ENCODE measurements at regions not wholly inside any gene's neighbourhood (a gene's known extent, or its start where the extent isn't known, plus 50 kb on each side); places are given as distances from the start of the nearest gene placed in this dataset.

DNA sequence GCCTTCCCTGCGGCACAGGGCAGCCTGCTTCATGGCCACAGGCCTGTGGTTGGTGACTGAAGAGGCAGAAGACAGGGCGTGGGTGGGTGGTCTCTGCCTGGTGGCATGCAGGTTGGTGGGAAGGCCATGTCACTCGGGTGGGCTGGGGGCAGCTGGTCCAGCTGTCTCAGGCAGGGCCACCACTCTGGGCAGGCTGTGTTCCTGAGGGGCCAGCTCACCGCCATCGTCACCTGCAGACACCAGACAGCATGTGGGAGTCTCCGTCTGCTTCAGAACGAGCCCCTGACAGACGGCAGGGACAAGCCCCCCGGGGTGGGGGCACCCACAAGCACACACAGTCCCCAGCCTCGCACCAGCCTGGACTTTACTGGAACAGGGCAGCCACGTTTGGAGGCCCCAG, 750.1 kb downstream of the BRD1 start:
- Mint-ChIP-seq H3K4me1 (ENCODE audit: low read depth) (no peaks in the 10 kb centered on the region), H3K27me3 (ENCODE audit: low read depth) (no peaks in the 10 kb centered on the region), H3K36me3 (ENCODE audit: insufficient read depth in 2 of 2) (no peaks in the 10 kb centered on the region), H3K9me3 (no peaks in the 10 kb centered on the region), H3K27ac (no peak overlapping the region), H3K4me3 (no peak overlapping the region)
- ATAC-seq (replicated peaks in 1 of 2) = no peak
- DNase-seq = no peak

DNA sequence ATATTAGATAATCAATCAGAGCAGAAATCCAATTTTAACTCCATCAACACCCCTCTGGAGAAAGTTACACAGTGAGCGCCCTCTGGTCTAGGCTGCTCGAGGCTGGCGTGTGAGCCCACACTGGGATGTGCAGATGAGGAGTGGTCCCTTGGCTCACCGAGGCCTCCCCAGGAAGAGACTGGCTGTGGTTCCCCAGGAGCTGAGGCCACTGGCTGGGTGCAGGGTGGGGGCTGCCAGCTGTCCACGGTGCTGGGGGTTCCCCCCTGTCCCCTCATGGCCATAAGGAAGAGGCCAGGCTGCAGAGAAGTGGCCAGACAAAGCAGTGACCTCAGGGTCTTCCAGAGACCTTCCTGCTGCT, 750.7 kb downstream of the BRD1 start:
- ATAC-seq (replicated peaks in 1 of 2) = no peak
- H3K36me3 Mint-ChIP-seq (ENCODE audit: insufficient read depth in 2 of 2) = no peaks in the 10 kb centered on the region
- no peak for DNase-seq
- no peaks in the 10 kb centered on the region for H3K27me3 Mint-ChIP-seq (ENCODE audit: low read depth)
- no peak overlapping the region for H3K4me3 Mint-ChIP-seq
- no peaks in the 10 kb centered on the region for H3K9me3 Mint-ChIP-seq
- no peaks in the 10 kb centered on the region for H3K4me1 Mint-ChIP-seq (ENCODE audit: low read depth)
- no peak overlapping the region for H3K27ac Mint-ChIP-seq

DNA sequence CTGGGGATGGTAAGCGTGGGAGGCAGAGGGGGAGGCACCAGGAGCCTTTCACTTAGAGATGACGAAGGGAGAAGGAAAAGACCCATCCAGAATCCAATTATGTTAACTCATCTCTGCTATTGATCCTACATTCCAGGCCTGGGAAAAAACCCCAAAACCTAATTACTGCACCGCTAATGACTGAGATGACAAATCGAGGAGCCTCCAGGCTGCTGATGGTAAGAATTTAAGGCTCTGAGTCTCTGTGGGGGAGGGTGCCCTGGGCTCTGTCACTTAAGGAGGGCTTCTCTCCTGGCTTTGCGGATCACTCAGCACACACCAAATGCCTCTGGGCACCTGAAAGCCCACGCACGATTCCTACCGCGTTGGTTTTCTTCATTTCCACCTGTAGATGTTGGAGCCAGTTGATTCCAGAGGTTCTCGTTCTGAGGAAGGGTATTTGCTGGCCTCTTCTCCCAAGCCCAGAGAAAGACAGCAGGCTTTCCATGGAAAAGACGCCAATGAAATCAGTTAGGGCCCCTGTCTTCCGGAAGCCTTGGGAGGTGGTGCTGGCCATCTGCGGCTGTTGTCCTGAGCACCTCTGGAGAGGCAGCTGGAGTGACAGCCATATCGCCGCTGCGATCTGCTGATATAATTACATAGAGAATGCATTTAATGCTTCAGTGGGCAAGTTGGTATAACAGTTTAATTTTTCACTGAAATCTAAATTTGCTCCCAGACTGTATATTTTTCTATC, 751.2 kb downstream of the BRD1 start:
- Mint-ChIP-seq H3K27me3 (ENCODE audit: low read depth) (no peaks in the 10 kb centered on the region), H3K36me3 (ENCODE audit: insufficient read depth in 2 of 2) (no peaks in the 10 kb centered on the region), H3K27ac (no peak overlapping the region), H3K9me3 (no peaks in the 10 kb centered on the region), H3K4me1 (ENCODE audit: low read depth) (no peaks in the 10 kb centered on the region), H3K4me3 (no peak overlapping the region)
- no peak for ATAC-seq (replicated peaks in 1 of 2)
- DNase-seq = no peak

DNA sequence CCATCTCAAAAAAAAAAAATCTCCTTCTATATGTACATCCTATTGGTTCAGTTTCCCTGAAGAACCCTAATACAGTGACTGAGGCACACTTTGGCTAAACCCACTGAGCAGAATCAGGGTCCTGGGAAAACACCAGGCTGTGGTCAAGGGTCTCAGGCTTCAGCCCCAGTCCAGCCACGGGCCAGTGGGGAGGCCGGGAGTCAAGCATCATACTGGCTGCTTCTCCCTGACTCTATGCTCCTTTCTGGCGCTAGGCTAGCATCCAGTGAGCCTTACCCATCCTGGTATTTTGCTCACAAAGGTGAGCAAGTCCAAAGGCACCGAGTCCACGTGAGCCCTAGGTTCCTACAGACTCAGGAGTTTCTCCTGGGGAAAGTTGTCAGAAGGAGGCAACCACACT, 752.5 kb downstream of the BRD1 start:
- H3K9me3 Mint-ChIP-seq = no peaks in the 10 kb centered on the region
- no peaks in the 10 kb centered on the region for H3K27me3 Mint-ChIP-seq (ENCODE audit: low read depth)
- H3K4me3 Mint-ChIP-seq = no peak overlapping the region
- H3K4me1 Mint-ChIP-seq (ENCODE audit: low read depth) = no peaks in the 10 kb centered on the region
- DNase-seq = no peak
- ATAC-seq (replicated peaks in 1 of 2) = no peak
- H3K27ac Mint-ChIP-seq = no peak overlapping the region
- no peaks in the 10 kb centered on the region for H3K36me3 Mint-ChIP-seq (ENCODE audit: insufficient read depth in 2 of 2)

DNA sequence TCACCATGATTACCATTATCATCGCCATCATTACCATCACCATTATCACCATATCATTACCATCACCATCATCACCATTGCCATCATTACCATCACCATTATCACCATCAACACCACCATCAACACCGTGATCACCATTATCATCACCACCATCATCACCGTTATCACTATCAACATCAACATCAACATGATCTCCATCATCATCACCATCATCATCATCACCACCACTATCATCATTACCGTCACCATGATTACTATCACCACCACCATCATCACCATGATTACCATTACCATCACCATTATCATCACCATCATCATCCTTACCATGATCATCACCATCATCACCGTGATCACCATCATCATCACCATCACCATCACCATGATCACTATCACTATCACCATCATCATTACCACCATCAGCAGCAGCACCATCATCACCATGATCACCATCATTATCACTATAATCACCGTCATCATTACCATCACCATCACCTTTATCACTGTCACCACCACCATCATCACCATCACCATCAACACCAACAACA, 753.7 kb downstream of the BRD1 start:
- Mint-ChIP-seq H3K36me3 (ENCODE audit: insufficient read depth in 2 of 2) (no peaks in the 10 kb centered on the region), H3K9me3 (no peaks in the 10 kb centered on the region), H3K4me1 (ENCODE audit: low read depth) (no peaks in the 10 kb centered on the region), H3K27me3 (ENCODE audit: low read depth) (no peaks in the 10 kb centered on the region), H3K4me3 (no peak overlapping the region), H3K27ac (no peak overlapping the region)
- no peak for DNase-seq
- no peak for ATAC-seq (replicated peaks in 1 of 2)

DNA sequence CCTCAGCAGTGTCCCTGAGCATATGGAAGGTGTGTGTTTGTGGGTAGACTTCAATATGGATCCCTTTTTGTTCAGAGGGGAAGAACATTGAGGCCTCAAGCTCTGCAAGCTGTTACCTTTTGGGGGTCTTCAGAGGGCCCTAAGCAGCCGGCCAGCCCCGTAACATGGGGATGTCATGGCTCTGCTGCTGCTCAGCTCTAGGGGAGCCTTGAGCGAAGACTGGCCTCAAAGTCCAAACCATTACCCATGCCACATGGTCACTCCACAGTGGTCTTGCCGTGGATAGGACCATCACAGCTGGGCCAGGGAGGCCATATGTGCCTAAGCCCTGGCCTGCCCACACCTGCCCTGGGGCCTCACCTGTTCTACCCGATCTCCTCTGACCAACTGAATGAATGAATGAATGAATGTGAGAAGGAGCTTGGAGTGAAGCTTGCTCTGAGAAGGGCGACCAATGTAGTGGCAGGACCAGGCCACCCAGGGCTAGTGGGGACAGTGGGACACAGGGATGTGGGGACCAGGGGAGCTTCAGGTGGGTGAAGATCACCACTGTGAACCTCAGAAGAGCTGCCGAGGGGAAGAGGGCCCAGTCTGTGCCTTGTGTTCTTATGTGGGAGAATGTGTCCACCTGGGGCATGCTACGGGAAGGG, 754.6 kb downstream of the BRD1 start:
- no peaks in the 10 kb centered on the region for H3K4me1 Mint-ChIP-seq (ENCODE audit: low read depth)
- no peak overlapping the region for H3K27ac Mint-ChIP-seq
- no peaks in the 10 kb centered on the region for H3K27me3 Mint-ChIP-seq (ENCODE audit: low read depth)

DNA sequence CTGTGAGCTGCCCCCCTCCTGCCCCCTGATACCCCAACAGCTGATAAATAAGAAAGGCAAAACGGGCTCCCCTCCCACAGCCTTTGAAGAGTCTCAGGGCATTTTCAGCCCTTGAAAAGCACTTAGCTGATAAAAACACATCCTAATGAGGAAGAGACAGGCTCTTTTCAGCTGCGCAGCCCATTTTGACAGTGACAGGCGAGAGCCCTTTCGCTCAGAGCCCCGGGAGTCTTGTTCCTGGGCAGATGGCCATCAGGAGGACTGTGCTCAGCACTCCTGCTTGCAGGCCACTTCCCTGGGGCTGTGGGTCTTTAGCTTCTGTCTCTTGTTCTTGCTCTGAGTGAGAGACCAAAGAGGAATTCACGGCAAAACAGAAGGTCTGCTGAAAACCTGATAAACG, 757.2 kb downstream of the BRD1 start:
- Mint-ChIP-seq H3K9me3 (no peaks in the 10 kb centered on the region), H3K4me3 (no peak overlapping the region), H3K27ac (no peak overlapping the region), H3K36me3 (ENCODE audit: insufficient read depth in 2 of 2) (no peaks in the 10 kb centered on the region), H3K4me1 (ENCODE audit: low read depth) (no peaks in the 10 kb centered on the region), H3K27me3 (ENCODE audit: low read depth) (no peaks in the 10 kb centered on the region)
- DNase-seq (no peak), ATAC-seq (replicated peaks in 1 of 2) (no peak)

More for the DNA sequence above, 754.6 kb downstream of the BRD1 start:
- DNase-seq (no peak), ATAC-seq (replicated peaks in 1 of 2) (no peak)
- Mint-ChIP-seq H3K36me3 (ENCODE audit: insufficient read depth in 2 of 2) (no peaks in the 10 kb centered on the region), H3K9me3 (no peaks in the 10 kb centered on the region), H3K4me3 (no peak overlapping the region)

DNA sequence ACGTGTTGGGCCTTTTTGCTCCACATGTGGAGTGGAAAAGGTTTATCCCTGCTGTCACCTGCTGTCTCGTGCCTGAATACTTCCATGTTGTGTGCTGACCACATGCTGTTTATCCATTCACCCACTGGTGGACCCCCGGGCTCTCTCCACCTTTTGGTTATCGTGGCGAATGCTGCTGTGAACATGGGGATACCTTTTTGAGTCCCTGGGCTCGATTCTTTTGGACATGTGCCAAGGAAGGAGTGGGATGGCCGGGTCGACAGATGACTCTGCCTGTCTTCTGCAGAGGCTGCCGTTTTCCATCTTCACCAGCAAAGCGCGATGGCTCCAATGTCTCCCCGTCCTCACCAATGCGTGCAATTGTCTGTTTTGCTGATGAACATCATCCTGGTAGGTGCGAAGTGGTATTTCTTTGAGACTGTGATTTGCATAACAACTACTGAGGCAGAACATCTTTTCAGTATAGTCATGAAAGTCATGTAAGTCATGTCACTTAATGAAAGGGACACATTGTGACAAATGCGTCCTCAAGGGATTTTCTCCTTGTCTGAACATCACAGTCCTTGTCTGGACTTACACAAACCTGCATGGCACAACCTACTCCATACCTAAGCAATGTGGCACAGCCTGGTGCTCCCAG, 758.7 kb downstream of the BRD1 start:
- Mint-ChIP-seq H3K27ac (no peak overlapping the region), H3K9me3 (no peaks in the 10 kb centered on the region), H3K27me3 (ENCODE audit: low read depth) (no peaks in the 10 kb centered on the region), H3K36me3 (ENCODE audit: insufficient read depth in 2 of 2) (no peaks in the 10 kb centered on the region), H3K4me3 (no peak overlapping the region), H3K4me1 (ENCODE audit: low read depth) (no peaks in the 10 kb centered on the region)
- ATAC-seq (replicated peaks in 1 of 2) (no peak), DNase-seq (no peak)

DNA sequence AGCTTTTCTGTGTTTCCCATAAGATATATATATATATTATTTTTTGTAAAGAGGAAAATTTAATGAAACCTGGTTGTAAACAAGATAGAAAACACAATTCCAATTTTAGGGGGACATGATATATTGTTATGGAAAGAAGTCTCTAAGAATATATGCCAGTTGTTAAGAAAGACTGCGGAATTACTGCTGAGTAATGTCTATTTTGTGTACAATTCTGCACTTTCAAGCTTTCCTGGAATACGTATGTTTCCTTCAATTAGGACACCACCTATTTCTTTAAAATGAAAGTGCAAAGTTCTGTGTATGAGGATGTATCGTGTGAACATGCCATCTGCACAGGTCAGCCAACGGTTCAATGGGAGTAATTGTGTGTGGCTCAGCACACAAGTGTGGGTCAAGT, 760.2 kb downstream of the BRD1 start:
- no peak for ATAC-seq (replicated peaks in 1 of 2)
- no peaks in the 10 kb centered on the region for H3K36me3 Mint-ChIP-seq (ENCODE audit: insufficient read depth in 2 of 2)
- H3K4me3 Mint-ChIP-seq = no peak overlapping the region
- peaks cover 5% of the 10 kb centered on the region for H3K27me3 Mint-ChIP-seq (ENCODE audit: low read depth)
- no peak for DNase-seq
- no peaks in the 10 kb centered on the region for H3K9me3 Mint-ChIP-seq
- no peak overlapping the region for H3K27ac Mint-ChIP-seq
- H3K4me1 Mint-ChIP-seq (ENCODE audit: low read depth) = no peaks in the 10 kb centered on the region

DNA sequence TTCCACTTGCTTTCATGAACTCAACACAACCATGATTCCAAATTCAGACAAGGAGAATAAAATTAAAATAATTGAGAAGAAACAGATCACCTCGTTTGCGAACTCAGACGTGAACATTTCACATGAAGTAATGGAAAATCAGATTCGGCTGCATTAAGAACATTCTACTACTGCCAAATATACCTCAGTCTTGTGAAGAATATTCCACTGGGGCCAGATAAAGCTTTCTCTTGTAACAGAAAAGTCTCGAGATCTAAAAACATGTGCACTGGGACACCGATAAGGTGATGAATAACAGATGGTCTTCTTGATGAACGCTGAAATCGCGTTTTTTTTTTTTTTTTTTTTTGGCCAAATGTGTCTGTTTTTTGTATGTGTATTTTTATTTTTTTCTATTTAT, 761.1 kb downstream of the BRD1 start:
- Mint-ChIP-seq H3K27me3 (ENCODE audit: low read depth) (peaks cover 7% of the 10 kb centered on the region), H3K9me3 (no peaks in the 10 kb centered on the region), H3K4me1 (ENCODE audit: low read depth) (no peaks in the 10 kb centered on the region), H3K27ac (no peak overlapping the region), H3K4me3 (no peak overlapping the region), H3K36me3 (ENCODE audit: insufficient read depth in 2 of 2) (no peaks in the 10 kb centered on the region)
- ATAC-seq (replicated peaks in 1 of 2) (no peak), DNase-seq (no peak)

DNA sequence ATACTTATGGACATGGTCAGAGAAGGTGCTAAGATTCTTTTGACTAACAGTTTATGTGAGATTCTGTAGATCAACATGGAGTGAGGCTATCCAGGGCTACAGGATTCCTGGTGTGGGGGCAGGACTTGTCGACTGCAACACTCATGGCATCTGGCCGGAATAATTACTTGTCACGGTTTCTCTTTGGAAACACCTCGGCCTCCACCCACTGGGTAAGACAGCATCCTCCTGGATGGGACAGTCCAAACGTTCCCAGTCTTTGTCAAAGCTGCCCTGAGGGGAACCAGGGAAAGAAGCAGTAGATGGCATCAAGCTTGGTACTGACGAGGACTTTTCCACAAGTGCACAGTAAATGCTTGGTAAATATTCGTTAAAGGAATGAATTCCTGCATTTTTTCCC, 762.8 kb downstream of the BRD1 start:
- H3K36me3 Mint-ChIP-seq (ENCODE audit: insufficient read depth in 2 of 2) = no peaks in the 10 kb centered on the region
- no peak overlapping the region for H3K27ac Mint-ChIP-seq
- peaks cover 7% of the 10 kb centered on the region for H3K27me3 Mint-ChIP-seq (ENCODE audit: low read depth)
- DNase-seq (no peak), ATAC-seq (replicated peaks in 1 of 2) (no peak)
- H3K9me3 Mint-ChIP-seq = no peaks in the 10 kb centered on the region
- H3K4me3 Mint-ChIP-seq = no peak overlapping the region
- no peaks in the 10 kb centered on the region for H3K4me1 Mint-ChIP-seq (ENCODE audit: low read depth)

DNA sequence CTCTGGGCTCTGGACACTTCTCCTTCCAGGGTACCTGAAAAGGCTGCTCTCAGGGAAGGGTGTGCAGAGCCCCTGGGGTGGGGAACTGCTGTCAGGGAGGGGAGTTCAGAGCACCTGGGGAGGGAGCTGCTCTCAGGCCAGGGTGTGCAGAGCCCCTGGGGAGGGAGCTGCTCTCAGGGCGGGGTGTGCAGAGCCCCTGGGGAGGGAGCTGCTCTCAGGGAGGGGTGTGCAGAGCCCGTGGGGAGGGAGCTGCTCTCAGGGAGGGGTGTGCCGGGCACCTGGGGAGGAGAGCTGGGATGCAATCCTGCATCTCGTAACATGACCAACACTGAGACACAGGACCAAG, 764.2 kb downstream of the BRD1 start:
- no peak overlapping the region for H3K4me3 Mint-ChIP-seq
- peaks cover 7% of the 10 kb centered on the region for H3K27me3 Mint-ChIP-seq (ENCODE audit: low read depth)
- no peaks in the 10 kb centered on the region for H3K4me1 Mint-ChIP-seq (ENCODE audit: low read depth)
- no peak overlapping the region for H3K27ac Mint-ChIP-seq
- no peaks in the 10 kb centered on the region for H3K9me3 Mint-ChIP-seq
- DNase-seq (no peak), ATAC-seq (replicated peaks in 1 of 2) (no peak)
- H3K36me3 Mint-ChIP-seq (ENCODE audit: insufficient read depth in 2 of 2) = no peaks in the 10 kb centered on the region

DNA sequence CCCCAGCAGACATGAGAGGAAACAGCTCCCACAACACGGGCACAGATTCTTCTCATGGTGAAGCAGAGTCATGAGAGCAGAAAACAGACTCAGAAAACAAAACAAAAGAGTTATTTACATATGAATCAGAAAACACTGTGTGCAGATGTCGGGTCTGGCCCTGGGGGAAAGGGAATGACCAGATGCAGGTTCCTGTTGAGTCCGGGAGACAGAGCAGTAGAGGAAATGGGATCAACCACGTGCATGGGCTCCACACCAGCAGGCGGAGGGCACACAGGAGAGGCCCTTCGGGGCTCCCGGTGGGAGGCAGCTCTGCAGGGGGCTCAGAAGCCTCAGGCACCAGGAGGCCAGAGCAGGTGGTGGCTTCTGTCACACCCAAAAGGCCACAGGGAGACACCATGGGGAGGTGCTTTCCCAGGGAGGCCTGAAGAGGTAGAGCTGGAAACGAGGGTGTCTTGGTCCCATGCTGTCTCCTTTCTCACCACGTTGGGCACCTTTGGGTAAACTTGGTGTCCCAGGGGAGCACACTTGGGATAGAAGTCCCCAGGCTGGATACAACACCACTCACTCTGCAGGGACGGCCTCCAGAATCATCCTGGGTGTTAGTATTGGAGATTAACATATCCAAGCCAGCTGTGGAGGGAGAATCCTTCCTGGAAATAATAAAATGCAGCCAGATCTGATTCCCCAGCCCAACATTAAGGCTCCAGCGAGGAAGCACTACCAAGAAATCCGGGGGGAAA, 764.7 kb downstream of the BRD1 start:
- Mint-ChIP-seq H3K27me3 (ENCODE audit: low read depth) (peaks cover 7% of the 10 kb centered on the region), H3K36me3 (ENCODE audit: insufficient read depth in 2 of 2) (no peaks in the 10 kb centered on the region), H3K27ac (no peak overlapping the region), H3K4me1 (ENCODE audit: low read depth) (no peaks in the 10 kb centered on the region), H3K9me3 (no peaks in the 10 kb centered on the region), H3K4me3 (no peak overlapping the region)
- ATAC-seq (replicated peaks in 1 of 2) (no peak), DNase-seq (no peak)
